ENCODE measurements at regions not wholly inside any gene's neighbourhood (a gene's known extent, or its start where the extent isn't known, plus 50 kb on each side); places are given as distances from the start of the nearest gene placed in this dataset.

DNA sequence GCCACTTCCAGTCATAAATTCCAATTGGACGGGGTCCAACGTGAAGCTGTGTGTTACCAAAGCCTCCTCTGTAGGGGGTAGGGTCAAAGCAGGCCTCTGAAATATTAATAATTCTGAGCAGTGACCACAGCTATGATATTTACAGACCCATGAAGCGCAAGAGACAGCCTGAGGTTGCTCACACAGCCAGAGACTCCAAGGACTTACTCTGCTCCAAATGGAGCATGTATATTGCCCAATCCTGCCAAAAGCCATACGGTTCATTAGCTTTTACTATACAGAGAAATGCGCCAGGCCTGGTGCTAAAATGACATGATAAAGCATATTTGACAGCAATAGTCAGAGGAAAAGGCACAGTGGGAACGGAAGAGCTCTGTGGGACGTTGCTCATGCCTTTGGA is 151.3 kb downstream of the PAH start:
- dilution Hi-C loops (cut with MboI; ENCODE audit: extremely low pct_ligation_motif_present, low sequenced_read_pairs) (no loop called here), intact Hi-C loops (cut with micrococcal nuclease) (no loop called here)
- FAIRE-seq = no peak

More for the DNA sequence above, 151.3 kb downstream of the PAH start:
- H3K9ac ChIP-seq (replicated peaks; ENCODE audit: extremely low read depth, insufficient read depth, low read length) = no peak overlapping the region
- H3K79me2 ChIP-seq (ENCODE audit: control insufficient read depth, insufficient read depth, low read length) = no peaks in the 10 kb centered on the region
- no peak overlapping the region for H3K4me3 ChIP-seq (replicated peaks in 1 of 3; ENCODE audit: insufficient read depth in 1 of 3, low read depth in 1 of 3, low read length in 3 of 3)
- no TSS peak for BruUV-seq (replicated peaks)
- H3K27me3 ChIP-seq (ENCODE audit: control insufficient read depth in 2 of 2, insufficient read depth in 2 of 2, low read length in 2 of 2) = no peaks in the 10 kb centered on the region
- DNase-seq (ENCODE audit: low read depth, low spot score) = no peak
- H4K20me1 ChIP-seq (replicated peaks; ENCODE audit: control insufficient read depth, extremely low read depth, insufficient read depth, low read length) = no peaks in the 10 kb centered on the region
- H3K27ac ChIP-seq (ENCODE audit: insufficient read depth, low read depth, low read length) = no peak overlapping the region
- CTCF ChIA-PET = no interaction called here
- H3K4me2 ChIP-seq (ENCODE audit: insufficient read depth, low read length) = no peak overlapping the region
- H2AFZ ChIP-seq (ENCODE audit: low read depth, low read length) = no peak overlapping the region
- no peaks in the 10 kb centered on the region for H3K4me1 ChIP-seq (ENCODE audit: control insufficient read depth, extremely low read depth, insufficient read depth, low read length)
- no peaks in the 10 kb centered on the region for H3K9me1 ChIP-seq (replicated peaks; ENCODE audit: control insufficient read depth, extremely low read depth, insufficient read depth, low read length)
- no peaks in the 10 kb centered on the region for H3K36me3 ChIP-seq (ENCODE audit: control insufficient read depth in 2 of 2, extremely low read depth in 1 of 2, insufficient read depth in 2 of 2, low read length in 2 of 2)
- H3K9me3 ChIP-seq (replicated peaks; ENCODE audit: control insufficient read depth, insufficient read depth, low read length) = no peaks in the 10 kb centered on the region
- POLR2A ChIA-PET = no interaction called here
- TF ChIP-seq MYC (IDR thresholded peaks at IDR 0.05; ENCODE audit: low read depth, low read length) (no peak), JUN (IDR thresholded peaks at IDR 0.05; ENCODE audit: borderline replicate concordance, insufficient read depth, insufficient read length, low read depth) (no peak), POLR2AphosphoS5 (IDR thresholded peaks at IDR 0.05; ENCODE audit: insufficient read depth, low read depth, low read length) (no peak), POLR2A (IDR thresholded peaks at IDR 0.05; ENCODE audit: low read depth, low read length) (no peak), FOS (IDR thresholded peaks at IDR 0.05; ENCODE audit: borderline replicate concordance, insufficient read depth, low read length) (no peak), GATA2 (IDR thresholded peaks at IDR 0.05; ENCODE audit: insufficient read depth, insufficient read length, low read depth, low read length) (no peak), EZH2 (IDR thresholded peaks at IDR 0.05; ENCODE audit: borderline replicate concordance, low read depth, low read length, severe bottlenecking) (no peak)
- TF ChIP-seq, protein P1, sequence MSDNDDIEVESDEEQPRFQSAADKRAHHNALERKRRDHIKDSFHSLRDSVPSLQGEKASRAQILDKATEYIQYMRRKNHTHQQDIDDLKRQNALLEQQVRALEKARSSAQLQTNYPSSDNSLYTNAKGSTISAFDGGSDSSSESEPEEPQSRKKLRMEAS (IDR thresholded peaks at IDR 0.05; ENCODE audit: insufficient read depth, insufficient read length) = no peak
- TF ChIP-seq, protein P2, sequence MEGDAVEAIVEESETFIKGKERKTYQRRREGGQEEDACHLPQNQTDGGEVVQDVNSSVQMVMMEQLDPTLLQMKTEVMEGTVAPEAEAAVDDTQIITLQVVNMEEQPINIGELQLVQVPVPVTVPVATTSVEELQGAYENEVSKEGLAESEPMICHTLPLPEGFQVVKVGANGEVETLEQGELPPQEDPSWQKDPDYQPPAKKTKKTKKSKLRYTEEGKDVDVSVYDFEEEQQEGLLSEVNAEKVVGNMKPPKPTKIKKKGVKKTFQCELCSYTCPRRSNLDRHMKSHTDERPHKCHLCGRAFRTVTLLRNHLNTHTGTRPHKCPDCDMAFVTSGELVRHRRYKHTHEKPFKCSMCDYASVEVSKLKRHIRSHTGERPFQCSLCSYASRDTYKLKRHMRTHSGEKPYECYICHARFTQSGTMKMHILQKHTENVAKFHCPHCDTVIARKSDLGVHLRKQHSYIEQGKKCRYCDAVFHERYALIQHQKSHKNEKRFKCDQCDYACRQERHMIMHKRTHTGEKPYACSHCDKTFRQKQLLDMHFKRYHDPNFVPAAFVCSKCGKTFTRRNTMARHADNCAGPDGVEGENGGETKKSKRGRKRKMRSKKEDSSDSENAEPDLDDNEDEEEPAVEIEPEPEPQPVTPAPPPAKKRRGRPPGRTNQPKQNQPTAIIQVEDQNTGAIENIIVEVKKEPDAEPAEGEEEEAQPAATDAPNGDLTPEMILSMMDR (IDR thresholded peaks at IDR 0.05; ENCODE audit: extremely low read depth in 1 of 2, insufficient read depth in 1 of 2, low read depth in 1 of 2, low read length in 2 of 2) = no peak

Data from endothelial cell of umbilical vein (primary cell).